ENCODE measurements at regions not wholly inside any gene's neighbourhood (a gene's known extent, or its start where the extent isn't known, plus 50 kb on each side); places are given as distances from the start of the nearest gene placed in this dataset.
"Not testable (repeated sequence)": the region's sequence is repeated elsewhere in the genome, so short reads cannot be mapped to it uniquely, and the experiment has no call there.

DNA sequence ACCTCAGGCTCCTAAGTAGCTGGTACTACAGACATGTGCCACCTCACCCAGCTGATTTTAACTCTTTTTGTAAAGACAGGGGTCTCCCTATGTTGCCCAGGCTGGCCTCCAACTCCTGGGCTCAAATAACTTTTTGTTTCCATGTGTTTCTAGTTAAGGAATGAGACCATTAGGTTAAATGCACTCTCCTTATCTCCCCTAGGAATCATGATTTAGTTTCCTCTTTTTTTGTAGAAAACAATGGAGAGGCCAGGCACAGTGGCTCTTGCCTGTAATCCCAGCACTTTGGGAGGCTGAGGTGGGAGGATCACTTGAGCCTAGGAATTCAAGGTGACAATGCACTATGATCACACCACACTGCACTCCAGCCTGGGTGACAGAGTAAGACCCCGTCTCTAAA, 198.8 kb upstream of the C2CD4B start:
- H3K27me3 Mint-ChIP-seq (ENCODE audit: low read depth): peaks cover 21% of the 10 kb centered on the region
- no peak for DNase-seq (ENCODE audit: low spot score)
- H3K36me3 Mint-ChIP-seq (ENCODE audit: low read depth): peaks cover 1% of the 10 kb centered on the region
- no peaks in the 10 kb centered on the region for H3K9me3 Mint-ChIP-seq (ENCODE audit: low read depth)
- peaks cover 5% of the 10 kb centered on the region for H3K4me1 Mint-ChIP-seq (ENCODE audit: low read depth)
- H3K4me3 Mint-ChIP-seq (ENCODE audit: unreplicated experiment): no peak overlapping the region
- no peak overlapping the region for H3K27ac Mint-ChIP-seq (ENCODE audit: unreplicated experiment)
- TF ChIP-seq, protein P1, sequence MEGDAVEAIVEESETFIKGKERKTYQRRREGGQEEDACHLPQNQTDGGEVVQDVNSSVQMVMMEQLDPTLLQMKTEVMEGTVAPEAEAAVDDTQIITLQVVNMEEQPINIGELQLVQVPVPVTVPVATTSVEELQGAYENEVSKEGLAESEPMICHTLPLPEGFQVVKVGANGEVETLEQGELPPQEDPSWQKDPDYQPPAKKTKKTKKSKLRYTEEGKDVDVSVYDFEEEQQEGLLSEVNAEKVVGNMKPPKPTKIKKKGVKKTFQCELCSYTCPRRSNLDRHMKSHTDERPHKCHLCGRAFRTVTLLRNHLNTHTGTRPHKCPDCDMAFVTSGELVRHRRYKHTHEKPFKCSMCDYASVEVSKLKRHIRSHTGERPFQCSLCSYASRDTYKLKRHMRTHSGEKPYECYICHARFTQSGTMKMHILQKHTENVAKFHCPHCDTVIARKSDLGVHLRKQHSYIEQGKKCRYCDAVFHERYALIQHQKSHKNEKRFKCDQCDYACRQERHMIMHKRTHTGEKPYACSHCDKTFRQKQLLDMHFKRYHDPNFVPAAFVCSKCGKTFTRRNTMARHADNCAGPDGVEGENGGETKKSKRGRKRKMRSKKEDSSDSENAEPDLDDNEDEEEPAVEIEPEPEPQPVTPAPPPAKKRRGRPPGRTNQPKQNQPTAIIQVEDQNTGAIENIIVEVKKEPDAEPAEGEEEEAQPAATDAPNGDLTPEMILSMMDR (IDR thresholded peaks at IDR 0.05): no peak

DNA sequence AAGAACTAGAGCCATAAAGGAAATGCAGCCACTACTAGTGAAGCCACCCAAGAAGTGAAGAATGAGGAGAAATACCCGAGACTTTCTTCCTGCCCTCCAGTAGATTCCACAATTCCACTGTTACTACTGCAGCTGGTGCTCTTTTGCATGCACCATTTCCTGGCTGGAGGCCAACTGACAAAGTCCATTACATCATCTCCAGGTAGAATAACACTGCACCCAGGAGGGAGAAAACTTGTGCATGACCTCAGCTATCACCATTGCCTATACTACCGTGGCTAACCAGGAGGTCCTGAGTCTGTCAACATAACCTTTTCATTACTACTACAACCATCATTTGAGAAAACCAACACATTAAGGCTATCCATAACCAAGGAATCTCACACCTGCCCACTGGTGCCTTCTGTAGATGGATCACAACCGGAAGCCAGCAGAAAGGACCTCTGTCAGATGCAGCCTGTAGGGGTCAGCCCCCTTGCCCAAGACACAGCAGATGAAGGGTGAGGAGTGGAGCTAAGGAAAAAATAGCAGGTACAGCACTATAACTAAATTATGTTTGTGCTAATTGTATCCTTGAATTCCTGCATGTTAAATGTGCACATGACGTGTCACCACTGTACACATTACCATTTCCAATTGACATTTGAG, 200.8 kb upstream of the C2CD4B start:
- peaks cover 12% of the 10 kb centered on the region for H3K27me3 Mint-ChIP-seq (ENCODE audit: low read depth)
- H3K4me1 Mint-ChIP-seq (ENCODE audit: low read depth): peaks cover 5% of the 10 kb centered on the region
- no peak for DNase-seq (ENCODE audit: low spot score)
- no peak overlapping the region for H3K27ac Mint-ChIP-seq (ENCODE audit: unreplicated experiment)
- H3K36me3 Mint-ChIP-seq (ENCODE audit: low read depth): no peaks in the 10 kb centered on the region
- no peak overlapping the region for H3K4me3 Mint-ChIP-seq (ENCODE audit: unreplicated experiment)
- TF ChIP-seq, protein P1 (IDR thresholded peaks at IDR 0.05): no peak
- H3K9me3 Mint-ChIP-seq (ENCODE audit: low read depth): no peaks in the 10 kb centered on the region

DNA sequence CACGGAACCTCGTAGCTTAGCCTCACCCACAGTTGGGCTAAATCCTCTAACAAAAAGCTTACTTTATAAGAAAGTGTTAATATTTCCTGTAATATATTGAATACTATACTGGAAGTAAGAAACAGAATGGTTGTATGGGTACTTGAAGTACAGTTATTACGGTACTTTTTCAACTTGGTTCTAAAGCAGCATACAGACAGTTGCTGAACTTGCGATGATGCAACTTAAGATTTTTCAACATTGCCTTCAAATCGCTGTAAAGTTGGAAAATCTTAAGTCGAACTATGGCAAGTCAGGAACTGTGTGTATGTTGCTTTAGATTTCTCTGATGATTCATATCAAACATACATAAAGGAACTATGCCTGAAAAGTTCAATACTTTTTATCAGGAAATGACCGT, 204.4 kb upstream of the C2CD4B start:
- Mint-ChIP-seq H3K27me3 (ENCODE audit: low read depth) (peaks cover 8% of the 10 kb centered on the region), H3K4me3 (ENCODE audit: unreplicated experiment) (no peak overlapping the region), H3K27ac (ENCODE audit: unreplicated experiment) (no peak overlapping the region), H3K9me3 (ENCODE audit: low read depth) (no peaks in the 10 kb centered on the region), H3K36me3 (ENCODE audit: low read depth) (no peaks in the 10 kb centered on the region), H3K4me1 (ENCODE audit: low read depth) (no peaks in the 10 kb centered on the region)
- DNase-seq (ENCODE audit: low spot score): no peak
- TF ChIP-seq, protein P1 (IDR thresholded peaks at IDR 0.05): no peak

DNA sequence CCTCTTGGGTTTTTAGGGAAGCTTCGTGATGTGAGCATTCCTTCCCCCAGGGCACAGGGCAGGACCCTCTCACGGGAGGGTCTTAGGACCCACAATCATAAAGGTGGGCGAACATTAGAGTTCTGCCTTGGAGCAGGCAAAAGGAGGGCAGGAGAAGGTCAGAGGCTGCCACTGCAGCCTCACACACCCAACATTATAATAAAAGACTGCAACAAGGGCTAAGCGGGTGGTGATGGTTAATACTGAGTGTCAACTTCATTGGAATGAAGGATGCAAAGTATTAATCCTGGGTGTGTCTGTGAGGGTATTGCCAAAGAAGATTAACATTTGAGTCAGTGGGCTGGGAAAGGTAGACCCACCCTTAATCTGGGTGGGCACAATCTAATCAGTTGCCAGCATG, 206.6 kb upstream of the C2CD4B start:
- not testable (repeated sequence) for H3K27ac Mint-ChIP-seq (ENCODE audit: unreplicated experiment); DNase-seq (ENCODE audit: low spot score); H3K36me3 Mint-ChIP-seq (ENCODE audit: low read depth); H3K4me1 Mint-ChIP-seq (ENCODE audit: low read depth); H3K27me3 Mint-ChIP-seq (ENCODE audit: low read depth); H3K4me3 Mint-ChIP-seq (ENCODE audit: unreplicated experiment); H3K9me3 Mint-ChIP-seq (ENCODE audit: low read depth)

- no peaks in the 10 kb centered on the region for H3K9me3 Mint-ChIP-seq (ENCODE audit: low read depth)
- H3K27me3 Mint-ChIP-seq (ENCODE audit: low read depth): peaks cover 15% of the 10 kb centered on the region
- H3K36me3 Mint-ChIP-seq (ENCODE audit: low read depth): no peaks in the 10 kb centered on the region
- no peak overlapping the region for H3K27ac Mint-ChIP-seq (ENCODE audit: unreplicated experiment)
- TF ChIP-seq, protein P1 (IDR thresholded peaks at IDR 0.05): no peak
- no peak overlapping the region for H3K4me3 Mint-ChIP-seq (ENCODE audit: unreplicated experiment)
- DNase-seq (ENCODE audit: low spot score): no peak
- no peaks in the 10 kb centered on the region for H3K4me1 Mint-ChIP-seq (ENCODE audit: low read depth)
Measured at GRCh38 chr15:62377736-62378480, 212.8 kb upstream of the C2CD4B start.

All from chondrocyte (in vitro differentiated cells).